Astrocyte (in vitro differentiated cells and primary cell): ENCODE measurements at regions not wholly inside any gene's neighbourhood (a gene's known extent, or its start where the extent isn't known, plus 50 kb on each side); places are given as distances from the start of the nearest gene placed in this dataset.

ENCODE experiments used
- DNase-seq: peaks from one replicate; pipeline ENCODE4 v3.0.0-alpha.2; 2010; ENCODE audit warnings: low read depth
- FAIRE-seq: peaks from 2 replicates; lab custom pipeline; 2011; peaks lifted over from hg19 to GRCh38; lab: Jason Lieb, UNC
- H2AFZ ChIP-seq: 2 replicates; pipeline ENCODE4 v1.6.0; 2012; ENCODE audit warnings: low read depth, low read length, inconsistent platforms
- H3K27ac ChIP-seq: 2 replicates; pipeline ENCODE4 v1.5.1; 2011; ENCODE audit warnings: low read depth, low read length, inconsistent platforms
- H3K27me3 ChIP-seq: 2 replicates; pipeline ENCODE4 v1.6.0; 2011; ENCODE audit warnings: low read length, inconsistent platforms; ENCODE audit not compliant: insufficient read depth
- H3K36me3 ChIP-seq: 2 replicates; pipeline ENCODE4 v1.5.1; 2011; ENCODE audit warnings: low read length, inconsistent platforms; ENCODE audit not compliant: insufficient read depth
- H3K4me1 ChIP-seq: 2 replicates; pipeline ENCODE4 v1.5.1; 2011; ENCODE audit warnings: low read length, inconsistent platforms; ENCODE audit not compliant: insufficient read depth
- H3K4me2 ChIP-seq: 2 replicates; pipeline ENCODE4 v1.6.0; 2012; ENCODE audit warnings: low read length, inconsistent platforms
- H3K4me3 ChIP-seq: 2 replicates; pipeline ENCODE4 v1.5.1; 2011; ENCODE audit warnings: low read depth, mild to moderate bottlenecking, low read length, inconsistent platforms; ENCODE audit not compliant: insufficient read depth
- H3K79me2 ChIP-seq: 2 replicates; pipeline ENCODE4 v1.6.0; 2012; ENCODE audit warnings: mild to moderate bottlenecking, low read length, inconsistent platforms; ENCODE audit not compliant: insufficient read depth
- H3K9ac ChIP-seq: 2 replicates; pipeline ENCODE4 v1.6.0; 2012; ENCODE audit warnings: mild to moderate bottlenecking, low read length, inconsistent platforms
- H3K9me3 ChIP-seq: 2 replicates; pipeline ENCODE4 v1.5.1; 2012; ENCODE audit warnings: low read depth, mild to moderate bottlenecking, low read length, inconsistent platforms; ENCODE audit not compliant: insufficient read depth
- H4K20me1 ChIP-seq: 2 replicates; pipeline ENCODE4 v1.6.0; 2012; ENCODE audit warnings: low read length, inconsistent platforms; ENCODE audit not compliant: insufficient read depth
- H3K27ac Mint-ChIP-seq: one replicate; pipeline ENCODE4 v1.8.0; 2021; ENCODE audit warnings: mild to moderate bottlenecking, mixed read lengths; ENCODE audit not compliant: unreplicated experiment
- H3K27me3 Mint-ChIP-seq: one replicate; pipeline ENCODE4 v1.8.0; 2021; ENCODE audit warnings: low read depth, mixed read lengths; ENCODE audit not compliant: unreplicated experiment
- H3K36me3 Mint-ChIP-seq: one replicate; pipeline ENCODE4 v1.8.0; 2021; ENCODE audit warnings: low read depth, mixed read lengths; ENCODE audit not compliant: unreplicated experiment
- H3K4me1 Mint-ChIP-seq: one replicate; pipeline ENCODE4 v1.8.0; 2021; ENCODE audit warnings: low read depth, mixed read lengths; ENCODE audit not compliant: unreplicated experiment
- H3K4me3 Mint-ChIP-seq: one replicate; pipeline ENCODE4 v1.8.0; 2021; ENCODE audit warnings: mild to moderate bottlenecking, moderate library complexity, mixed read lengths; ENCODE audit not compliant: unreplicated experiment
- H3K9me3 Mint-ChIP-seq: one replicate; pipeline ENCODE4 v1.8.0; 2021; ENCODE audit warnings: mild to moderate bottlenecking, mixed read lengths; ENCODE audit not compliant: unreplicated experiment
- EZH2 ChIP-seq: IDR thresholded peaks from 2 replicates; pipeline ENCODE4 v1.6.1; 2012; ENCODE audit warnings: mild to moderate bottlenecking, low read length, inconsistent platforms; ENCODE audit not compliant: insufficient read depth
- TF ChIP-seq, protein P1 (sequence below): IDR thresholded peaks from 2 replicates; pipeline ENCODE4 v1.5.1; 2011; ENCODE audit warnings: low read depth, mild to moderate bottlenecking, inconsistent platforms, low read length, moderate library complexity; ENCODE audit not compliant: insufficient read depth

DNA sequence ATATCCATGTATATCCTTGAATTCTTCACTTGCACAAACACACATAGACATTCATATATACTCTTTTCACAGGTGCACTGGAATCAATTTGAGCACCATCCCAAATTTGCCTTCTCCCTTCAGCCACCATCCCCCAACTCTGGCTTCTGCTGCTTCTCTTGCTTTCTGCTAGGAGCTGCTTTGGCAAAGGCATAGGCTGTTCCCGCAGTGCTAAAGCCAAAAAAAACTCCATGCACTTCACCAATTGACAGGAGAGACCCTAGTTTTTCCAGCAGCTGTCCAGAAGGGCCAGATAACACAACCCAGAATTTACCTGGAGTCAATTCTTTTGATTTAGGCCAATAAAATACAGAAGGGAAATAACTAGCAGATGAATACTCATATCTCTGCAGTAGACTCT lies 251.3 kb downstream of the NR2F1-AS1 start:
- H3K27ac Mint-ChIP-seq = no peak overlapping the region
- H3K4me3 ChIP-seq = no peak overlapping the region

DNA sequence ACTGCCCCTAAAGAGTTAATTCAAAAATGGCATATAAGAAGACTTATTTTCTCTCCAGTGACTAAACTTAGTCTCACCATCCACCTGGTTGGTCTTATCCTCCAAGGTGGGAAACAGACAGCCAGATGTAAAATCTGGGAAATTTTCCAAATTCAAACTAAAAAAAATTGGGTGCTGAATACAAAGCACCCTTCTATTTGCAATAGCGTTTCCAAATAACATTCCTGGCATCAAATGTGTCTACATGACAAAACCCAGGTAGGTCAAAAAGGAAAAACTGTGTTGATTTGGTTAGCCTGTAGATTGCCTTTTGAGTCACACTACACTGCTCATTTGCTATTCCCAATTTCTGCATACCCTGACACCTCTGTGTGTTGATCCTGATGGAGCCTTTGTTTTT lies 252.2 kb downstream of the NR2F1-AS1 start:
- Mint-ChIP-seq H3K4me1 (no peaks in the 10 kb centered on the region), H3K9me3 (no peaks in the 10 kb centered on the region), H3K4me3 (no peak overlapping the region), H3K27me3 (no peaks in the 10 kb centered on the region), H3K27ac (no peak overlapping the region), H3K36me3 (no peaks in the 10 kb centered on the region)
- FAIRE-seq (no peak), DNase-seq (no peak)
- Histone ChIP-seq H4K20me1 (no peaks in the 10 kb centered on the region), H3K4me2 (no peak overlapping the region), H3K27ac (no peak overlapping the region), H3K4me1 (no peaks in the 10 kb centered on the region), H3K36me3 (no peaks in the 10 kb centered on the region), H3K4me3 (no peak overlapping the region), H3K9ac (no peak overlapping the region), H3K9me3 (no peaks in the 10 kb centered on the region), H2AFZ (no peak overlapping the region), H3K27me3 (no peaks in the 10 kb centered on the region), H3K79me2 (no peaks in the 10 kb centered on the region)
- TF ChIP-seq, protein P1, sequence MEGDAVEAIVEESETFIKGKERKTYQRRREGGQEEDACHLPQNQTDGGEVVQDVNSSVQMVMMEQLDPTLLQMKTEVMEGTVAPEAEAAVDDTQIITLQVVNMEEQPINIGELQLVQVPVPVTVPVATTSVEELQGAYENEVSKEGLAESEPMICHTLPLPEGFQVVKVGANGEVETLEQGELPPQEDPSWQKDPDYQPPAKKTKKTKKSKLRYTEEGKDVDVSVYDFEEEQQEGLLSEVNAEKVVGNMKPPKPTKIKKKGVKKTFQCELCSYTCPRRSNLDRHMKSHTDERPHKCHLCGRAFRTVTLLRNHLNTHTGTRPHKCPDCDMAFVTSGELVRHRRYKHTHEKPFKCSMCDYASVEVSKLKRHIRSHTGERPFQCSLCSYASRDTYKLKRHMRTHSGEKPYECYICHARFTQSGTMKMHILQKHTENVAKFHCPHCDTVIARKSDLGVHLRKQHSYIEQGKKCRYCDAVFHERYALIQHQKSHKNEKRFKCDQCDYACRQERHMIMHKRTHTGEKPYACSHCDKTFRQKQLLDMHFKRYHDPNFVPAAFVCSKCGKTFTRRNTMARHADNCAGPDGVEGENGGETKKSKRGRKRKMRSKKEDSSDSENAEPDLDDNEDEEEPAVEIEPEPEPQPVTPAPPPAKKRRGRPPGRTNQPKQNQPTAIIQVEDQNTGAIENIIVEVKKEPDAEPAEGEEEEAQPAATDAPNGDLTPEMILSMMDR = no peak

More for the DNA sequence above, 251.3 kb downstream of the NR2F1-AS1 start:
- H3K4me2 ChIP-seq = no peak overlapping the region
- no peaks in the 10 kb centered on the region for H3K4me1 Mint-ChIP-seq
- H3K27ac ChIP-seq = no peak overlapping the region
- no peaks in the 10 kb centered on the region for H3K79me2 ChIP-seq
- H3K9ac ChIP-seq = no peak overlapping the region
- H3K27me3 Mint-ChIP-seq = no peaks in the 10 kb centered on the region
- TF ChIP-seq EZH2 = no peak
- TF ChIP-seq, protein P1 = no peak
- H3K27me3 ChIP-seq = no peaks in the 10 kb centered on the region
- no peaks in the 10 kb centered on the region for H3K4me1 ChIP-seq
- H3K4me3 Mint-ChIP-seq = no peak overlapping the region
- DNase-seq (no peak), FAIRE-seq (no peak)
- H3K9me3 ChIP-seq = no peaks in the 10 kb centered on the region
- no peaks in the 10 kb centered on the region for H3K36me3 Mint-ChIP-seq
- no peaks in the 10 kb centered on the region for H4K20me1 ChIP-seq
- H3K36me3 ChIP-seq = no peaks in the 10 kb centered on the region
- no peaks in the 10 kb centered on the region for H3K9me3 Mint-ChIP-seq
- H2AFZ ChIP-seq = no peak overlapping the region

DNA sequence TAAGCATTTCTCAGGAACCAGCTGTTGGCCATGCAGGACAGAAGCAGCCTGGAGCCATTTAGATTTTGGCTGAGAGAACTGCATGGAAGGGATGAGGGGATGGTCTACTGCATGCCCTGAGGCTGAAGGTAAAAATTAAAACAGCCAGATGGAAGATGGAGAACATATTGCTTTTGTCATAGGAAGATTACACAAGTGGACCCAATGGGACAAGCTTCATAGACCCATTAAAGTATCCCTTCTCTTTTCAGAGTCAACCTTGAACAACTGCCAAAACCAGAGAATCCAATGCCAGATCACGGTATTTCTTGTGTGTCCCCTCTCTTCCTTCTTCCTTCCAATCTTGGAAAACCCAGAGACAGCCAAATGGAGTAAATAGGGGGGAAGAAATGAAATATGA lies 253.4 kb downstream of the NR2F1-AS1 start:
- H3K27me3 Mint-ChIP-seq = no peaks in the 10 kb centered on the region
- no peaks in the 10 kb centered on the region for H3K4me1 ChIP-seq
- no peak for FAIRE-seq

More for the DNA sequence above, 253.4 kb downstream of the NR2F1-AS1 start:
- no peaks in the 10 kb centered on the region for H3K9me3 Mint-ChIP-seq
- no peak overlapping the region for H3K27ac Mint-ChIP-seq
- H2AFZ ChIP-seq = no peak overlapping the region
- H3K9ac ChIP-seq = no peak overlapping the region
- no peak overlapping the region for H3K4me2 ChIP-seq
- H3K9me3 ChIP-seq = no peaks in the 10 kb centered on the region
- no peaks in the 10 kb centered on the region for H3K79me2 ChIP-seq
- H3K4me3 ChIP-seq = no peak overlapping the region
- no peak overlapping the region for H3K27ac ChIP-seq
- no peak overlapping the region for H3K4me3 Mint-ChIP-seq
- no peaks in the 10 kb centered on the region for H4K20me1 ChIP-seq
- H3K4me1 Mint-ChIP-seq = no peaks in the 10 kb centered on the region
- no peaks in the 10 kb centered on the region for H3K36me3 ChIP-seq
- DNase-seq = no peak
- TF ChIP-seq, protein P1 = no peak
- no peak for TF ChIP-seq EZH2
- no peaks in the 10 kb centered on the region for H3K27me3 ChIP-seq
- no peaks in the 10 kb centered on the region for H3K36me3 Mint-ChIP-seq
